Panc1 (cell line): ENCODE measurements at regions not wholly inside any gene's neighbourhood (a gene's known extent, or its start where the extent isn't known, plus 50 kb on each side); places are given as distances from the start of the nearest gene placed in this dataset.

Source experiments
- ATAC-seq: fragments of 200-7000 bp; cut with Tn5 transposase; 2 replicates; pipeline ENCODE4 v1.9.1; 2020; ENCODE audit warnings: mild to moderate bottlenecking, moderate library complexity
- BruUV-seq: library from RNA; stranded (reverse); fragments of 400-500 nt; replicated peaks from 2 replicates; lab custom pipeline; 2021; lab: Mats Ljungman, UMichigan
- CTCF ChIA-PET: fragments of 300-600 bp; sonication (Branson Sonifier 250); formaldehyde crosslinking; loops from one replicate; lab custom pipeline; 2022; ENCODE audit warnings: antibody characterized with exemption; lab: Charles Lee
- POLR2A ChIA-PET: fragments of 300-600 bp; sonication (Branson Sonifier 250); formaldehyde crosslinking; loops from one replicate; lab custom pipeline; 2022; ENCODE audit warnings: antibody characterized with exemption; lab: Charles Lee
- DNase-seq: peaks from one replicate; pipeline ENCODE4 v3.0.0-alpha.2; 2010; ENCODE audit warnings: low read depth, low spot score
- H3K27ac ChIP-seq: 2 replicates; pipeline ENCODE4 v1.5.1; 2011; ENCODE audit warnings: mild to moderate bottlenecking, low read length, inconsistent platforms
- H3K27me3 ChIP-seq: fragments of 200-500 bp; sonication (Bioruptor generic); 2 replicates; pipeline ENCODE4 v1.6.0; 2014; ENCODE audit warnings: low read length, inconsistent platforms; ENCODE audit not compliant: control insufficient read depth, insufficient read depth
- H3K36me3 ChIP-seq: fragments of 200-500 bp; sonication (Bioruptor generic); 2 replicates; pipeline ENCODE4 v1.5.1; 2014; ENCODE audit warnings: inconsistent platforms, mild to moderate bottlenecking, low read length, moderate library complexity; ENCODE audit not compliant: control insufficient read depth, insufficient read depth
- H3K4me1 ChIP-seq: 2 replicates; pipeline ENCODE4 v1.5.1; 2011; ENCODE audit warnings: inconsistent platforms, mild to moderate bottlenecking, low read length, moderate library complexity; ENCODE audit not compliant: control insufficient read depth, insufficient read depth
- H3K4me3 ChIP-seq, 2 experiments: 2 replicates each; pipeline ENCODE4 v1.5.1; 2011 to 2012; ENCODE audit warnings: low read depth in 2 of 2, low read length in 2 of 2, mild to moderate bottlenecking in 2 of 2, inconsistent platforms in 1 of 2, moderate library complexity in 1 of 2
- H3K9me3 ChIP-seq: fragments of 200-500 bp; sonication (Bioruptor generic); 2 replicates; pipeline ENCODE4 v1.5.1; 2014; ENCODE audit warnings: low read depth, mild to moderate bottlenecking, inconsistent platforms, low read length, moderate library complexity; ENCODE audit not compliant: control insufficient read depth, insufficient read depth
- CTCF ChIP-seq: fragments of 450-650 bp; IDR thresholded peaks from 2 replicates; pipeline ENCODE4 v1.5.1; 2017; ENCODE audit warnings: mild to moderate bottlenecking
- POLR2AphosphoS5 ChIP-seq: IDR thresholded peaks from 2 replicates; pipeline ENCODE4 v1.6.1; 2012; ENCODE audit warnings: mild to moderate bottlenecking, low read depth, low read length, moderate library complexity
- SIN3A ChIP-seq: IDR thresholded peaks from 2 replicates; pipeline ENCODE4 v1.6.1; 2012; ENCODE audit warnings: low read depth, mild to moderate bottlenecking, low read length, moderate library complexity, borderline replicate concordance; ENCODE audit not compliant: insufficient read depth
- TCF7L2 ChIP-seq: IDR thresholded peaks from 2 replicates; pipeline ENCODE4 v1.6.1; 2011; ENCODE audit warnings: mild to moderate bottlenecking, low read depth, low read length, inconsistent platforms
- in situ Hi-C: cut with HindIII; loops from 2 replicates; pipeline ENCODE4 v1.10.0; 2016; ENCODE audit warnings: low sequenced_read_pairs, low pct_unique_long_range_greater_than_20kb
- intact Hi-C: fragments of 100-400 bp; cut with micrococcal nuclease; formaldehyde crosslinking; loops from one replicate; pipeline ENCODE4 v1.10.0; 2022; ENCODE audit not compliant: unreplicated experiment
- TF ChIP-seq, protein P1 (sequence below), 2 experiments: IDR thresholded peaks; 2 replicates each; pipeline ENCODE4 v1.6.1; 2011 to 2012; ENCODE audit warnings: low read depth in 2 of 2, control low read depth in 1 of 2, low read length in 1 of 2, mild to moderate bottlenecking in 1 of 2, moderate library complexity in 1 of 2; ENCODE audit not compliant: insufficient read depth in 1 of 2

DNA sequence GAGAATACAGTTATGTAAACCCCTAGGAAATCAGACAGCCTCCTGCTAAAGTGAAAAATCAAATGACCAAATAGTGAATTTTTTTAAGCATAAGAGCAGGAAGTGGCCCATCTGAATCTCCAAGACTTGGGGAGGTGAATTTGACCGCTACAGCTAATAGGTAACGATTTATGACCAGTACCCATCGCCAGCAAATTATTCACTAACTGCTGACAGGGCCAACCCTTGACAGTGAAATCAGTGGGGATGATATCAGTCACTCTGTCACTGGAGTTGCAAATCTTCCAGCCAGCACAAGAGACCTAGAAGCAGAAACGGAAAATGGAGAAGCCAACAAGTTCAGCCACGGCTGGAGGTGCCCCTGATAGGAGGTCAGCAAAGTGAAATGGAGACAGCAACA is 164.3 kb upstream of the PIK3C3 start:
- POLR2A ChIA-PET: no interaction called here
- H3K4me3 ChIP-seq: no peak overlapping the region

DNA sequence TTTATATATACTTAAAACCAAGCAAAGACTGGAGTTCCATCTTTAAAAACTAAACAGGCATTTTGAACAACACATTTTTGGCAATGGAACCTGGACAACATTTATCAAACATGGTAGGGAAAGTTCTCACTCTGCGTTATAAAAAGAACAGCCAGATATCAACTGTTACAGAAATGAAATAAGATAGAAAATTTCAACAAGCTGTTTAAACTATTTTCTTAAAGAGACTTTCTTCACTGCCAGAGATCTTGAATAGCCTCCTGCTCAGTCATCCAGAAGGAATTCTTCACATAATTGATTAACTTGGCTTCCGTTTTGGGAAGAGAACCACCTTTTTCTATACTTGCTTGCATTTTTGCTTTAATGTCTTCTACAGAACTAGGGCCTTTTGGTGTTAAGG is 166.0 kb upstream of the PIK3C3 start:
- intact Hi-C loops: no loop called here
- no peaks in the 10 kb centered on the region for H3K36me3 ChIP-seq
- no peak overlapping the region for H3K4me3 ChIP-seq
- no peak overlapping the region for H3K27ac ChIP-seq
- no peaks in the 10 kb centered on the region for H3K4me1 ChIP-seq
- in situ Hi-C loops: no loop called here
- no peaks in the 10 kb centered on the region for H3K9me3 ChIP-seq
- no peak for DNase-seq
- ChIA-PET CTCF (no interaction called here), POLR2A (no interaction called here)
- no peak for TF ChIP-seq CTCF
- TF ChIP-seq TCF7L2: no peak
- no peak for TF ChIP-seq POLR2AphosphoS5
- TF ChIP-seq SIN3A: no peak
- TF ChIP-seq, protein P1, sequence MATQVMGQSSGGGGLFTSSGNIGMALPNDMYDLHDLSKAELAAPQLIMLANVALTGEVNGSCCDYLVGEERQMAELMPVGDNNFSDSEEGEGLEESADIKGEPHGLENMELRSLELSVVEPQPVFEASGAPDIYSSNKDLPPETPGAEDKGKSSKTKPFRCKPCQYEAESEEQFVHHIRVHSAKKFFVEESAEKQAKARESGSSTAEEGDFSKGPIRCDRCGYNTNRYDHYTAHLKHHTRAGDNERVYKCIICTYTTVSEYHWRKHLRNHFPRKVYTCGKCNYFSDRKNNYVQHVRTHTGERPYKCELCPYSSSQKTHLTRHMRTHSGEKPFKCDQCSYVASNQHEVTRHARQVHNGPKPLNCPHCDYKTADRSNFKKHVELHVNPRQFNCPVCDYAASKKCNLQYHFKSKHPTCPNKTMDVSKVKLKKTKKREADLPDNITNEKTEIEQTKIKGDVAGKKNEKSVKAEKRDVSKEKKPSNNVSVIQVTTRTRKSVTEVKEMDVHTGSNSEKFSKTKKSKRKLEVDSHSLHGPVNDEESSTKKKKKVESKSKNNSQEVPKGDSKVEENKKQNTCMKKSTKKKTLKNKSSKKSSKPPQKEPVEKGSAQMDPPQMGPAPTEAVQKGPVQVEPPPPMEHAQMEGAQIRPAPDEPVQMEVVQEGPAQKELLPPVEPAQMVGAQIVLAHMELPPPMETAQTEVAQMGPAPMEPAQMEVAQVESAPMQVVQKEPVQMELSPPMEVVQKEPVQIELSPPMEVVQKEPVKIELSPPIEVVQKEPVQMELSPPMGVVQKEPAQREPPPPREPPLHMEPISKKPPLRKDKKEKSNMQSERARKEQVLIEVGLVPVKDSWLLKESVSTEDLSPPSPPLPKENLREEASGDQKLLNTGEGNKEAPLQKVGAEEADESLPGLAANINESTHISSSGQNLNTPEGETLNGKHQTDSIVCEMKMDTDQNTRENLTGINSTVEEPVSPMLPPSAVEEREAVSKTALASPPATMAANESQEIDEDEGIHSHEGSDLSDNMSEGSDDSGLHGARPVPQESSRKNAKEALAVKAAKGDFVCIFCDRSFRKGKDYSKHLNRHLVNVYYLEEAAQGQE (IDR thresholded peaks at IDR 0.05; ENCODE audit: insufficient read depth in 1 of 2, low read depth in 2 of 2, low read length in 1 of 2): no peak
- H3K27me3 ChIP-seq: no peaks in the 10 kb centered on the region
- ATAC-seq: no peak
- BruUV-seq: no TSS peak

More for the DNA sequence above, 164.3 kb upstream of the PIK3C3 start:
- Histone ChIP-seq H3K27me3 (no peaks in the 10 kb centered on the region), H3K27ac (no peak overlapping the region), H3K9me3 (no peaks in the 10 kb centered on the region), H3K36me3 (no peaks in the 10 kb centered on the region), H3K4me1 (no peaks in the 10 kb centered on the region)
- intact Hi-C loops: no loop called here
- DNase-seq (no peak), ATAC-seq (no peak)
- TF ChIP-seq, protein P1 (IDR thresholded peaks at IDR 0.05; ENCODE audit: insufficient read depth in 1 of 2, low read depth in 2 of 2, low read length in 1 of 2): no peak
- no peak for TF ChIP-seq SIN3A
- TF ChIP-seq TCF7L2: no peak
- TF ChIP-seq POLR2AphosphoS5: no peak
- TF ChIP-seq CTCF: no peak
- CTCF ChIA-PET: no interaction called here
- in situ Hi-C loops: no loop called here
- no TSS peak for BruUV-seq
